ENCODE measurements at regions not wholly inside any gene's neighbourhood (a gene's known extent, or its start where the extent isn't known, plus 50 kb on each side); places are given as distances from the start of the nearest gene placed in this dataset.

DNA sequence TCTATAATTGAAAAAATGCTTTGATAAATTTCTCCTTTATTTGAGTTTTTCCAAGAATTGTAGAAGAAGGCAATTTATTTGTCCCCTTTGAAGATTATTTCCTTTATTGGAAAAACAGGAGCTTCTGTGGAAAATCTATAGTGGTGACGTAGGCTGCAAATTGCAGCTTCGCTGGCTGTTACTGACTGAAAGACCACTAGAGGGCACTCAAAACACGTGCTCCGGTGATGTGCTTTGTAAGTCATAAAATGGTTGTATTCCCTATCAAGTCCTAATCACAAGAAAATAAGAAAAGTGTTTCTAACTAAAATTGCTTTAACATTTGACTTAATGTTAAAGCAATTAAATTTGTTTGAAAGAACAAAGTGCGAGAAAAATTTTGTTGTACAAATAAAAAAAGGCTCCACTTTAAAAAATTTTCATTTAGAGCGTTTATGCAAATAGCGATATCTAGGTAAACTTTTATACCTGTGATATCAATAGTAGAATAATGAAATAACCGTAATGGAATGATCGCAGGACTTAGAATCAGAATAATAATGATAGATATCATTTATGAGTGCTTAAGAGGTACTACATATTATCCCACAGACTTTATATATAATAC lies 638.2 kb upstream of the SPRY2 start:
- Histone ChIP-seq H3K9me3 (ENCODE audit: control insufficient read depth, insufficient read depth, low read depth, low read length) (no peaks in the 10 kb centered on the region), H3K27ac (ENCODE audit: extremely low read depth, low read depth, low read length) (no peak overlapping the region), H3K4me1 (ENCODE audit: control insufficient read depth, insufficient read depth, low read length) (no peaks in the 10 kb centered on the region), H3K36me3 (ENCODE audit: control insufficient read depth in 2 of 2, insufficient read depth in 1 of 2, low read length in 2 of 2) (no peaks in the 10 kb centered on the region), H3K4me3 (ENCODE audit: low read depth, low read length) (no peak overlapping the region)
- CTCF ChIA-PET: interaction anchor here (0.5 to 1.6 kb wide), 20 partner anchors 9 to 657 kb away, joined by 3 to 6 read pairs (median 3); no protein-coding TSS in a partner anchor
- POLR2A ChIA-PET: no interaction called here
- TF ChIP-seq, protein P1, sequence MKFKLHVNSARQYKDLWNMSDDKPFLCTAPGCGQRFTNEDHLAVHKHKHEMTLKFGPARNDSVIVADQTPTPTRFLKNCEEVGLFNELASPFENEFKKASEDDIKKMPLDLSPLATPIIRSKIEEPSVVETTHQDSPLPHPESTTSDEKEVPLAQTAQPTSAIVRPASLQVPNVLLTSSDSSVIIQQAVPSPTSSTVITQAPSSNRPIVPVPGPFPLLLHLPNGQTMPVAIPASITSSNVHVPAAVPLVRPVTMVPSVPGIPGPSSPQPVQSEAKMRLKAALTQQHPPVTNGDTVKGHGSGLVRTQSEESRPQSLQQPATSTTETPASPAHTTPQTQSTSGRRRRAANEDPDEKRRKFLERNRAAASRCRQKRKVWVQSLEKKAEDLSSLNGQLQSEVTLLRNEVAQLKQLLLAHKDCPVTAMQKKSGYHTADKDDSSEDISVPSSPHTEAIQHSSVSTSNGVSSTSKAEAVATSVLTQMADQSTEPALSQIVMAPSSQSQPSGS (tag by site-specific recombination; IDR thresholded peaks at IDR 0.05; ENCODE audit: low read depth): peak; percentile 27; the same call in 1 of the 2 replicates
- TF ChIP-seq ZFP3 (tag by site-specific recombination; IDR thresholded peaks at IDR 0.05; ENCODE audit: low read depth) (no peak), ZNF654 (tag by site-specific recombination; IDR thresholded peaks at IDR 0.05; ENCODE audit: low read depth) (peak; percentile 64)

DNA sequence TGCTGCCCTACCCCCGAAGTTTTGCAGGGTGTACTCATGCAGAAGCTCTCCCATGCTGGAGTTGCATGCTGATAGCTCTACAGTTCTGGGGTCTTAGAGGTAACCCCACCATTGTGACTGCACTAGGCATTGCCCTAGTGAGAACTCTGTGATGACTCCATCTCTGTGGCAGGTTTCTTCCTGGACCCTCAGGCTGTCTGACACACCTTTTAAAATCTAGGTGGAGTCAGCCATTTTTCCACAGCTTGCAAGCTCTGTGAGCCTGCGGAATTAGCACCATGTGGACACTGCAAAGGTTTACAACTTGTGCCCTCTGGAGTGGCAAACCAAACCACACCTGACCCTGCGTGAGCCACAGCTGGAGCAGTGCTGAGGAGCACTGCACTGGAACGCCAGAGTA lies 636.2 kb upstream of the SPRY2 start:
- no peaks in the 10 kb centered on the region for H3K9me3 ChIP-seq (ENCODE audit: control insufficient read depth, insufficient read depth, low read depth, low read length)
- H3K4me1 ChIP-seq (ENCODE audit: control insufficient read depth, insufficient read depth, low read length): no peaks in the 10 kb centered on the region
- POLR2A ChIA-PET: no interaction called here
- no peak overlapping the region for H3K4me3 ChIP-seq (ENCODE audit: low read depth, low read length)
- TF ChIP-seq ZNF223 (tag by site-specific recombination; IDR thresholded peaks at IDR 0.05) (no peak), ZNF544 (tag by site-specific recombination; IDR thresholded peaks at IDR 0.05) (no peak), ZNF48 (tag by site-specific recombination; IDR thresholded peaks at IDR 0.05) (no peak), ZNF623 (tag by site-specific recombination; IDR thresholded peaks at IDR 0.05) (no peak), ZNF521 (tag by site-specific recombination; IDR thresholded peaks at IDR 0.05) (no peak), ZNF747 (tag by site-specific recombination; IDR thresholded peaks at IDR 0.05) (no peak), ZNF335 (tag by site-specific recombination; conservative IDR thresholded peaks at IDR 0.05) (no peak), TRIM28 (IDR thresholded peaks at IDR 0.05; ENCODE audit: borderline replicate concordance, low read length) (no peak), ZNF211 (tag by site-specific recombination; IDR thresholded peaks at IDR 0.05; ENCODE audit: low read depth) (no peak), ZNF530 (tag by site-specific recombination; IDR thresholded peaks at IDR 0.05; ENCODE audit: low read depth) (no peak)
- TF ChIP-seq, protein P1 (tag by site-specific recombination; IDR thresholded peaks at IDR 0.05; ENCODE audit: low read depth): no peak
- TF ChIP-seq, protein P2, sequence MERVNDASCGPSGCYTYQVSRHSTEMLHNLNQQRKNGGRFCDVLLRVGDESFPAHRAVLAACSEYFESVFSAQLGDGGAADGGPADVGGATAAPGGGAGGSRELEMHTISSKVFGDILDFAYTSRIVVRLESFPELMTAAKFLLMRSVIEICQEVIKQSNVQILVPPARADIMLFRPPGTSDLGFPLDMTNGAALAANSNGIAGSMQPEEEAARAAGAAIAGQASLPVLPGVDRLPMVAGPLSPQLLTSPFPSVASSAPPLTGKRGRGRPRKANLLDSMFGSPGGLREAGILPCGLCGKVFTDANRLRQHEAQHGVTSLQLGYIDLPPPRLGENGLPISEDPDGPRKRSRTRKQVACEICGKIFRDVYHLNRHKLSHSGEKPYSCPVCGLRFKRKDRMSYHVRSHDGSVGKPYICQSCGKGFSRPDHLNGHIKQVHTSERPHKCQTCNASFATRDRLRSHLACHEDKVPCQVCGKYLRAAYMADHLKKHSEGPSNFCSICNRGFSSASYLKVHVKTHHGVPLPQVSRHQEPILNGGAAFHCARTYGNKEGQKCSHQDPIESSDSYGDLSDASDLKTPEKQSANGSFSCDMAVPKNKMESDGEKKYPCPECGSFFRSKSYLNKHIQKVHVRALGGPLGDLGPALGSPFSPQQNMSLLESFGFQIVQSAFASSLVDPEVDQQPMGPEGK (tag by site-specific recombination; IDR thresholded peaks at IDR 0.05): no peak
- CTCF ChIA-PET: interaction anchor here (0.6 to 1.7 kb wide), 3 partner anchors 40 to 527 kb away, joined by 3 to 10 read pairs (median 5); no protein-coding TSS in a partner anchor
- no peaks in the 10 kb centered on the region for H3K36me3 ChIP-seq (ENCODE audit: control insufficient read depth in 2 of 2, insufficient read depth in 1 of 2, low read length in 2 of 2)
- H3K27ac ChIP-seq (ENCODE audit: extremely low read depth, low read depth, low read length): no peak overlapping the region

DNA sequence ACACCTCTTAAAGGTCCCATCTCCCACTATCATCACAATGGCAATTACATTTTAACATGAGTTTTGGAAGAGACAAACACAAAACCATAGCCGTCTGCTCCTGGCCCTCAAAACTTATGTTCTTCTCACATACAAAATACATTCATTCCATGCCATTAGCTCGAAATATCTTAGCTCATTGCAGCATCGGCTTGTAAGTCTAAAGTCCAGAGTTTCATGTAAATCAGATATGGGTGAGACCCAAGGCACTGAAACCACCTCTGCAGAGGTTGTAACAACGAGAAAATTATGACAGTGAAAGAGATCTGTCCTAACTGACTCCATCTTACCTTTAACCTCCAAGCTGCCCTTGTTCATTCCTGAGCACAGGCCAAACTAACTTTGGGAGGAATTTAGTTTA lies 635.0 kb upstream of the SPRY2 start:
- POLR2A ChIA-PET: no interaction called here
- Histone ChIP-seq H3K4me1 (ENCODE audit: control insufficient read depth, insufficient read depth, low read length) (no peaks in the 10 kb centered on the region), H3K9me3 (ENCODE audit: control insufficient read depth, insufficient read depth, low read depth, low read length) (no peaks in the 10 kb centered on the region), H3K36me3 (ENCODE audit: control insufficient read depth in 2 of 2, insufficient read depth in 1 of 2, low read length in 2 of 2) (no peaks in the 10 kb centered on the region), H3K27ac (ENCODE audit: extremely low read depth, low read depth, low read length) (no peak overlapping the region), H3K4me3 (ENCODE audit: low read depth, low read length) (no peak overlapping the region)
- TF ChIP-seq ZNF112 (tag by site-specific recombination; IDR thresholded peaks at IDR 0.05): no peak
- TF ChIP-seq ZNF600 (tag by site-specific recombination; IDR thresholded peaks at IDR 0.05): no peak
- CTCF ChIA-PET: no interaction called here
